Endothelial cell (in vitro differentiated cells): ENCODE measurements at regions not wholly inside any gene's neighbourhood (a gene's known extent, or its start where the extent isn't known, plus 50 kb on each side); places are given as distances from the start of the nearest gene placed in this dataset.

ENCODE experiments used
- DNase-seq: peaks from one replicate; pipeline ENCODE4 v3.0.0; 2021; ENCODE audit warnings: low spot score
- H3K27ac Mint-ChIP-seq: one replicate; pipeline ENCODE4 v1.8.0; 2021; ENCODE audit warnings: mixed read lengths, inconsistent platforms; ENCODE audit not compliant: unreplicated experiment
- H3K27me3 Mint-ChIP-seq: one replicate; pipeline ENCODE4 v1.8.0; 2021; ENCODE audit warnings: mild to moderate bottlenecking, moderate library complexity, mixed read lengths, inconsistent platforms; ENCODE audit not compliant: unreplicated experiment
- H3K36me3 Mint-ChIP-seq: one replicate; pipeline ENCODE4 v1.8.0; 2021; ENCODE audit warnings: mild to moderate bottlenecking, low read depth, mixed read lengths, inconsistent platforms; ENCODE audit not compliant: unreplicated experiment
- H3K4me1 Mint-ChIP-seq: one replicate; pipeline ENCODE4 v1.8.0; 2021; ENCODE audit warnings: mild to moderate bottlenecking, mixed read lengths, inconsistent platforms; ENCODE audit not compliant: unreplicated experiment
- H3K4me3 Mint-ChIP-seq: one replicate; pipeline ENCODE4 v1.8.0; 2021; ENCODE audit warnings: mild to moderate bottlenecking, mixed read lengths, inconsistent platforms; ENCODE audit not compliant: unreplicated experiment
- H3K9me3 Mint-ChIP-seq: one replicate; pipeline ENCODE4 v1.8.0; 2021; ENCODE audit warnings: mixed read lengths, inconsistent platforms; ENCODE audit not compliant: unreplicated experiment
- TF ChIP-seq, protein P1 (sequence below): fragments of 200-600 bp; sonication (generic); IDR thresholded peaks from one replicate; pipeline ENCODE4 v1.5.0; 2021; ENCODE audit warnings: antibody characterized with exemption; ENCODE audit not compliant: unreplicated experiment

DNA sequence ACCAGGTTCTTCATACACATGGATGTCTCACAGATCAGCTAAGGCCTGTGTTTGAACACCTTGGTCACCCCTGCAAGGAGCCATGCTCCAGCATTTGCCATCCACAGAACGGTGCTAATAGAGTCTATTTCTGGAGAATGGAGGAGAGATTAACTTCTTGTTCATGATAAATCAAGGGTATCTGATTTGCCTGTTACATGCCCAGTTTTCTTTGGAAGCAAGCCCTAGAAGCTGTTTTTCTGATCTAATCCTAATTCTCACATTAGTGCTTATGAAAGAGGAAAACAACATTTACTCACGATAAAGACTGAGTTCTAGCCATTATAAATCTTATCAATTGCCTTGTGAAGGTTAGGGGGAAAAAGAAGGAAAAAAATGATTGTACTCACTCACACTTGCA lies 119.6 kb upstream of the DTNA start:
- Mint-ChIP-seq H3K4me1 (no peaks in the 10 kb centered on the region), H3K9me3 (no peaks in the 10 kb centered on the region), H3K36me3 (no peaks in the 10 kb centered on the region), H3K27ac (no peak overlapping the region), H3K4me3 (no peak overlapping the region), H3K27me3 (peaks cover 2% of the 10 kb centered on the region)
- no peak for DNase-seq
- TF ChIP-seq, protein P1, sequence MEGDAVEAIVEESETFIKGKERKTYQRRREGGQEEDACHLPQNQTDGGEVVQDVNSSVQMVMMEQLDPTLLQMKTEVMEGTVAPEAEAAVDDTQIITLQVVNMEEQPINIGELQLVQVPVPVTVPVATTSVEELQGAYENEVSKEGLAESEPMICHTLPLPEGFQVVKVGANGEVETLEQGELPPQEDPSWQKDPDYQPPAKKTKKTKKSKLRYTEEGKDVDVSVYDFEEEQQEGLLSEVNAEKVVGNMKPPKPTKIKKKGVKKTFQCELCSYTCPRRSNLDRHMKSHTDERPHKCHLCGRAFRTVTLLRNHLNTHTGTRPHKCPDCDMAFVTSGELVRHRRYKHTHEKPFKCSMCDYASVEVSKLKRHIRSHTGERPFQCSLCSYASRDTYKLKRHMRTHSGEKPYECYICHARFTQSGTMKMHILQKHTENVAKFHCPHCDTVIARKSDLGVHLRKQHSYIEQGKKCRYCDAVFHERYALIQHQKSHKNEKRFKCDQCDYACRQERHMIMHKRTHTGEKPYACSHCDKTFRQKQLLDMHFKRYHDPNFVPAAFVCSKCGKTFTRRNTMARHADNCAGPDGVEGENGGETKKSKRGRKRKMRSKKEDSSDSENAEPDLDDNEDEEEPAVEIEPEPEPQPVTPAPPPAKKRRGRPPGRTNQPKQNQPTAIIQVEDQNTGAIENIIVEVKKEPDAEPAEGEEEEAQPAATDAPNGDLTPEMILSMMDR: no peak

DNA sequence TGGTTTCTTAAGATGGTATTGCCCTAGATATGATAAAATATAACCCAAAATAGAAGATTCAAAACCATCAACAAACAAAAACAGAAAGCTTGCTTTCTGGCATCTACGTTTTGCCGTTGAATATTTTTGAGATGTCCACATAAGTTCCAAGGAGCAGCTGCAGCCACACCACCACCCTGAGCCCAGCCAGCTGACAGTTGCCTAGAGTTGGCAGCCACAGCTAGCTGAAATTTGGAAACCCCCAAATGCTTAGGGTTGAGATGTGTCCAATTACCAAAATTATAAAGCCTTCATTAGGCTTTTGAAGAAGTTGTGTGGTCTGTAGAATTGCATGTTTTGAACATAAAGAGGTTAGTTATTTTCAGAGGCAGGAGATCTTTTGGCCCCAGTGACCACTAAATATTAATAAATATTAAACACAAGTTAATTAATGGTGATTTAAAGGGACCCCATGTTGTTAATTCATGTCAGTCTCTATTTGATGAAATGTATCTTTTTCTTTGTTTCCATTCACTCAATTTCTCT lies 118.1 kb upstream of the DTNA start:
- Mint-ChIP-seq H3K27ac (no peak overlapping the region), H3K9me3 (no peaks in the 10 kb centered on the region), H3K4me3 (no peak overlapping the region), H3K36me3 (no peaks in the 10 kb centered on the region), H3K4me1 (no peaks in the 10 kb centered on the region), H3K27me3 (peaks cover 2% of the 10 kb centered on the region)
- no peak for DNase-seq
- TF ChIP-seq, protein P1: no peak

DNA sequence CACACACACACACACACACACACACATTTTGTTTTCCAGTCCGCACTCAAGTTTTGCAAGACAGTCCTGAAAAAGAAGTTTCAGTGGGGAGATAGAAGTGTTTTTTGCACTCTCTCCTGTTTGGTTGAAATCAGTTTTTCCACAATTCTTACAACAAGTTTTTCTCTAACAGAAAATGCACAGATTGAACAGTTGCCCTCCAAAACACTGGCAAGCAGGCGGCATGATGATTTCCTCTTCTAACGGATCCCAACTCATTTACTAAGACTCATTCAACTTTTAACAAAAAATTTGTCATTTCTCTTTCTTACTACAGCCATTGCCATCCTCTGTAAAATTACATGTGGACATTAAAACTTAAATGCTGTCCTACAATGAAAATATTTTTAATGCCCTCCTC lies 117.6 kb upstream of the DTNA start:
- TF ChIP-seq, protein P1: no peak
- Mint-ChIP-seq H3K36me3 (no peaks in the 10 kb centered on the region), H3K27me3 (peaks cover 2% of the 10 kb centered on the region), H3K4me1 (no peaks in the 10 kb centered on the region), H3K27ac (no peak overlapping the region), H3K9me3 (no peaks in the 10 kb centered on the region), H3K4me3 (no peak overlapping the region)
- DNase-seq: no peak

DNA sequence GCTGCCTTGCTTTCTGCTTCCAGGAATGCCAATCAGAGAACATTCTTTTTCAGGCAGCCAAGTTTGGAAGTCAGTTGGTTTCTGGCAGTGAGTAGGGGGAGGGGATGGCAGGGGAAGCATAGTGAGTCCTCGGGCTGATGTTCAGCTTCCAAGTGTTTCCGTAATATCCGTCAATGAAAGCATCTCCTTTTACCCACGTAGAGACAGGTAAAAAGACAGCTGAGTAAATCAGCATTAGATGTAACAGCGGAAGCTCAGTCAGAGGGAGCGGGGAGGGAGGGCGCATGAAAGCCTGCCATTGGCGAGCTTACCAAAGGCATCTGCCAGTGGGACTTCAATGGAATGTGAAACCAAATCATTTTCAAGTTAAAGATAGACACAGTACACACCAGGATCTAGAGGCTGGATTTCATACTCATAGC lies 117.1 kb upstream of the DTNA start:
- peak; percentile 26 for DNase-seq
- Mint-ChIP-seq H3K36me3 (no peaks in the 10 kb centered on the region), H3K27me3 (peaks cover 2% of the 10 kb centered on the region), H3K9me3 (no peaks in the 10 kb centered on the region), H3K4me1 (no peaks in the 10 kb centered on the region), H3K4me3 (no peak overlapping the region), H3K27ac (no peak overlapping the region)
- TF ChIP-seq, protein P1: no peak

DNA sequence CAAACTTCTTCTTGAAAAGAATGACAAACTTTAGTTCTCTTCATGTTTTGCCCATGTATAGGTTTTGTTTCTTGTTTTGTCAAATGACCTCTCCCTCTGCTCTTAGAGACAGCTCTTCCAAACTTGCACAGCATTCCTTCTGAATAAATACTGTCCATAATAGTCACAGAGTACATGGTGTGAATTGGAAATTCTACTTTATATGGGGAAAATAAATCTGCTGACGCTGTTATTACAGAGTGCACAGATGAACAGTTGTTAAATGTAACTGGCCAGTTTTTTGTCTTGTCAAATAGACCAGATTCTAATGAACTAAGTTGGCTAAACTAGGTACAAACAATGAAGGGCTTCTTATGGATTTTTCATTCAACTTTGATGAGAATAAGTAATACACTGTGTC lies 115.8 kb upstream of the DTNA start:
- Mint-ChIP-seq H3K4me3 (no peak overlapping the region), H3K27me3 (no peaks in the 10 kb centered on the region), H3K9me3 (no peaks in the 10 kb centered on the region), H3K36me3 (no peaks in the 10 kb centered on the region), H3K4me1 (no peaks in the 10 kb centered on the region), H3K27ac (no peak overlapping the region)
- no peak for DNase-seq
- TF ChIP-seq, protein P1: no peak
